SK-N-MC (cell line): ENCODE measurements at regions not wholly inside any gene's neighbourhood (a gene's known extent, or its start where the extent isn't known, plus 50 kb on each side); places are given as distances from the start of the nearest gene placed in this dataset.

Source experiments
- DNase-seq: peaks from one replicate; pipeline ENCODE4 v3.0.0-alpha.2; 2011; ENCODE audit warnings: low read depth, low spot score
- H3K27ac ChIP-seq: fragments of 200-600 bp; sonication (generic); 2 replicates; pipeline ENCODE4 v1.5.1; 2016; ENCODE audit warnings: mixed run types
- H3K36me3 ChIP-seq: fragments of 200-600 bp; sonication (generic); 2 replicates; pipeline ENCODE4 v1.6.1; 2017; ENCODE audit warnings: antibody characterized with exemption, low read length, mixed read lengths; ENCODE audit not compliant: insufficient read depth
- H3K4me3 ChIP-seq: fragments of 200-600 bp; sonication (generic); 2 replicates; pipeline ENCODE4 v1.5.1; 2016
- H3K9ac ChIP-seq: fragments of 200-600 bp; sonication (generic); 2 replicates; pipeline ENCODE4 v1.8.0; 2017; ENCODE audit warnings: mixed run types, mixed read lengths; ENCODE audit not compliant: insufficient read length
- H3K9me3 ChIP-seq: fragments of 200-600 bp; sonication (generic); 2 replicates; pipeline ENCODE4 v1.6.1; 2017; ENCODE audit warnings: low read depth, mild to moderate bottlenecking, antibody characterized with exemption, low read length, moderate library complexity, mixed read lengths
- EZH2 ChIP-seq: fragments of 200-600 bp; sonication (generic); IDR thresholded peaks from one replicate; pipeline ENCODE4 v1.6.1; 2017; ENCODE audit warnings: antibody characterized with exemption
- FOXP2 ChIP-seq: optimal IDR thresholded peaks from 2 replicates; pipeline ENCODE3; 2011; ENCODE audit warnings: mild to moderate bottlenecking, moderate library complexity; ENCODE audit not compliant: insufficient read depth; ENCODE audit errors: extremely low read length, control extremely low read depth
- POLR2AphosphoS5 ChIP-seq: IDR thresholded peaks from 2 replicates; pipeline ENCODE4 v1.6.1; 2012; ENCODE audit warnings: mild to moderate bottlenecking, low read depth, low read length, borderline replicate concordance

- no peak overlapping the region for H3K9ac ChIP-seq
- no peak overlapping the region for H3K4me3 ChIP-seq
- H3K9me3 ChIP-seq: no peaks in the 10 kb centered on the region
- no peak for DNase-seq
- no peak for TF ChIP-seq EZH2
- TF ChIP-seq FOXP2: no peak
- no peak for TF ChIP-seq POLR2AphosphoS5
- H3K27ac ChIP-seq: no peak overlapping the region
- H3K36me3 ChIP-seq: no peaks in the 10 kb centered on the region
Measured at GRCh38 chr10:10302689-10303088, 715.0 kb upstream of the CELF2 start.

GRCh38 chr10:10307036-10307435, 710.6 kb upstream of the CELF2 start:
- no peaks in the 10 kb centered on the region for H3K36me3 ChIP-seq
- no peak for DNase-seq
- H3K9me3 ChIP-seq: no peaks in the 10 kb centered on the region
- H3K27ac ChIP-seq: no peak overlapping the region
- no peak overlapping the region for H3K9ac ChIP-seq
- no peak overlapping the region for H3K4me3 ChIP-seq
- TF ChIP-seq POLR2AphosphoS5: no peak
- TF ChIP-seq FOXP2: no peak
- no peak for TF ChIP-seq EZH2

- H3K4me3 ChIP-seq: no peak overlapping the region
- H3K9me3 ChIP-seq: no peaks in the 10 kb centered on the region
- TF ChIP-seq POLR2AphosphoS5 (no peak), EZH2 (no peak), FOXP2 (no peak)
- no peak overlapping the region for H3K9ac ChIP-seq
- no peaks in the 10 kb centered on the region for H3K36me3 ChIP-seq
- H3K27ac ChIP-seq: no peak overlapping the region
- no peak for DNase-seq
Measured at GRCh38 chr10:10307551-10307950, 710.1 kb upstream of the CELF2 start.

GRCh38 chr10:10310498-10310897, 707.2 kb upstream of the CELF2 start:
- no peak for TF ChIP-seq POLR2AphosphoS5
- TF ChIP-seq EZH2: no peak
- no peak for DNase-seq
- H3K4me3 ChIP-seq: no peak overlapping the region
- H3K9me3 ChIP-seq: no peaks in the 10 kb centered on the region
- no peak overlapping the region for H3K27ac ChIP-seq
- H3K36me3 ChIP-seq: no peaks in the 10 kb centered on the region
- no peak overlapping the region for H3K9ac ChIP-seq

GRCh38 chr10:10311966-10312365, 705.7 kb upstream of the CELF2 start:
- Histone ChIP-seq H3K27ac (no peak overlapping the region), H3K36me3 (no peaks in the 10 kb centered on the region), H3K9me3 (no peaks in the 10 kb centered on the region), H3K4me3 (no peak overlapping the region), H3K9ac (no peak overlapping the region)
- TF ChIP-seq POLR2AphosphoS5 (no peak), FOXP2 (no peak)
- DNase-seq: no peak

GRCh38 chr10:10313149-10313835, 704.4 kb upstream of the CELF2 start:
- TF ChIP-seq POLR2AphosphoS5 (no peak), FOXP2 (no peak), EZH2 (no peak)
- Histone ChIP-seq H3K4me3 (no peak overlapping the region), H3K9ac (no peak overlapping the region), H3K36me3 (no peaks in the 10 kb centered on the region), H3K27ac (no peak overlapping the region), H3K9me3 (no peaks in the 10 kb centered on the region)
- no peak for DNase-seq

- no peak overlapping the region for H3K9ac ChIP-seq
- H3K4me3 ChIP-seq: no peak overlapping the region
- DNase-seq: no peak
- H3K36me3 ChIP-seq: no peaks in the 10 kb centered on the region
- H3K27ac ChIP-seq: no peak overlapping the region
- H3K9me3 ChIP-seq: no peaks in the 10 kb centered on the region
- TF ChIP-seq POLR2AphosphoS5 (no peak), EZH2 (no peak), FOXP2 (no peak)
Measured at GRCh38 chr10:10314626-10315025, 703.0 kb upstream of the CELF2 start.

- no peaks in the 10 kb centered on the region for H3K36me3 ChIP-seq
- H3K4me3 ChIP-seq: no peak overlapping the region
- H3K9ac ChIP-seq: no peak overlapping the region
- DNase-seq: no peak
- no peaks in the 10 kb centered on the region for H3K9me3 ChIP-seq
- TF ChIP-seq POLR2AphosphoS5 (no peak), FOXP2 (no peak), EZH2 (no peak)
- H3K27ac ChIP-seq: no peak overlapping the region
Measured at GRCh38 chr10:10315989-10316388, 701.7 kb upstream of the CELF2 start.

- TF ChIP-seq FOXP2 (no peak), POLR2AphosphoS5 (no peak), EZH2 (no peak)
- Histone ChIP-seq H3K36me3 (no peaks in the 10 kb centered on the region), H3K4me3 (no peak overlapping the region), H3K27ac (no peak overlapping the region), H3K9ac (no peak overlapping the region), H3K9me3 (no peaks in the 10 kb centered on the region)
- no peak for DNase-seq
Measured at GRCh38 chr10:10317151-10317550, 700.5 kb upstream of the CELF2 start.
